ENCODE measurements at regions not wholly inside any gene's neighbourhood (a gene's known extent, or its start where the extent isn't known, plus 50 kb on each side); places are given as distances from the start of the nearest gene placed in this dataset.

- no peak for DNase-seq
Measured at GRCh38 chr14:42004321-42004720, 397.6 kb downstream of the LRFN5 start.

- DNase-seq: no peak
Measured at GRCh38 chr14:42002141-42002540, 395.5 kb downstream of the LRFN5 start.

DNA sequence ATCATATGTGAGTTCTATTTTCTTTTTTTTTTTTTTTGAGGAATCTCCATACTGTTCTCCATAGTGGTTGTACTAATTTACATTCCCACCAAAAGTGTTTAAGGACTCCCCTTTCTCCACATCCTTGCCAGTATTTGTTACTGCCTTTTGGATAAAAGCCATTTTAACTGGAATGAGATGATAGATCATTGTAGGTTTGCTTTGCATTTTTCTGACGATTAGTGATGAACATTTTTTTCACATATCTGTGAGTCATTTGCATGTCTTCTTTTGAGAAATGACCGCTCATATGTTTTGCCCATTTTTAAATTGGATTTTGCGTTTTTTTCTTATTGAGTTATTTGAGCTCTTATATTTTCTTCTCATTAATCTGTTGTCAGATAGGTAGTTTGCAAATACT, 394.8 kb downstream of the LRFN5 start:
- DNase-seq: no peak

GRCh38 chr14:42000450-42000849, 393.8 kb downstream of the LRFN5 start:
- DNase-seq: no peak

DNA sequence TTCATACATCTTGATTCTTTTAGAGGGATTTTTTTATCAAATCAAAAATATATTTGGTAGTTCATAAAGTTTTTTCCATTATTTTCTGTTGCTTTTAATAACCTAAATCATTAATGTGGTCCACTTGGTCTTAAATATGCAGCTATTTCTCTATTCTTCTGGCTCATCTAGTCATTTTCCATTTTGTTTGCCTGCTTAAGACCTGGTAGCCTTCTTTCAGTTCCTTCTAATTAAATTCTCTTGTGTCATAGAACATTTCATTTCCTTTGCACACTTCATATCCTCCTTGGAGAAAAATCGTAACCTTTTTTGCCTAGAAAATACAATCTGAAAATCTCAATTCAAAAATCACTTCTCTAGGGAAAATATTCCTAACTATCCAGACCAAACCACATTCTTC, 387.0 kb downstream of the LRFN5 start:
- DNase-seq: no peak

GRCh38 chr14:41986700-41987099, 380.0 kb downstream of the LRFN5 start:
- DNase-seq: no peak

DNA sequence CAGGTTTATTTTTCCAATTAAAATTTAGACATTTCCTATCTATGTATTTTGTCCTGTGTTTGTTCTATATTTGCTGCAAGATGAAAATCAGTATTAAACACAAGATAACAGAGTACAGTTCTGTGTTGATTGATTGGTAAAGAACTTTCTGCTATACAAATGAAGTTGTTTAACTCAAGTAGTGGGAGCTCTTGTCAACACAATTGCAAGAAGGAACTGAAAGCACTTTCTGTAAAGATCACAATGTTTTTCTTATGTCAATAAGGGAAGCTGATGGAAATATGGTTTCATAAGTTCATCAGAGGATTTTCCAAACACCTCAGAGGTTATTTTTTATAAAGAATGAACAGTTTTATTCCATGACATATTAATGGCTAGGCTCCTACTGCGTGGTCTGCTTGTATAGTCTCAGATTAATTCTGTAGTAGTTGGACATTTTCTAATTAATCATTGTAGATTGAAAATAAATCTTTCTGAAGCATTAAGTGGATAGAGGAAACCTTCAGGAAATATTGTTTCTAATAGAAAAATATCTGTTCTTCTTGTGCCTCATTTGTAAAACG, 379.5 kb downstream of the LRFN5 start:
- DNase-seq: no peak

GRCh38 chr14:41973178-41973577, 366.5 kb downstream of the LRFN5 start:
- no peak for DNase-seq

- DNase-seq: no peak
Measured at GRCh38 chr14:41972531-41972930, 365.9 kb downstream of the LRFN5 start.

DNA sequence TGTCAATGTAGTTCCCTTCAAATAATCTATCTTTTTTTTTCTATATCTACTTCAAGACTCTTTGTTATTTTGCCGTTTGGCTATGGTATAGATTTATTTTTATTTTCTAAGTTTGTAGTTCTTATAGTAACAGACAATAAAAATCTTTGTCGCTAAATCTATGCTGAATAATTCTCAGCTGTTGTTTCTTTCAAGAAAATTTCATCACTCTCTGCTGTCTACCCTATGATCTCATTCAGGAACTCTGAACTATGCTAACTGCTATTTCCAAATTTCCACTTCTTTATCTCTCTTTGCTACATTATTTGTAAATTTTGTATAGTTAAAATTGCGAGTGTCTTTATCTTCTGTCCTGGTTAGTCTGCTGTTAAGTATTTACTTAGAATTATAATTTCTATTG, 353.6 kb downstream of the LRFN5 start:
- DNase-seq: no peak

GRCh38 chr14:41957459-41957858, 350.8 kb downstream of the LRFN5 start:
- no peak for DNase-seq

Measured in stimulated activated CD4-positive, alpha-beta T cell treated with anti-CD3 and anti-CD28 coated beads, Interleukin-4, amount 100 ng/mL, for 4 hours (primary cell).